PC-9 (cell line): ENCODE measurements at regions not wholly inside any gene's neighbourhood (a gene's known extent, or its start where the extent isn't known, plus 50 kb on each side); places are given as distances from the start of the nearest gene placed in this dataset.

Source experiments
- EZH2 ChIP-seq: fragments of 200-600 bp; sonication (generic); IDR thresholded peaks from 2 replicates; pipeline ENCODE4 v1.8.0; 2017; ENCODE audit warnings: antibody characterized with exemption, low read depth
- TF ChIP-seq, protein P1 (sequence below): fragments of 200-600 bp; sonication (generic); conservative IDR thresholded peaks from 2 replicates; pipeline ENCODE4 v1.6.1; 2017; ENCODE audit warnings: mixed run types, antibody characterized with exemption, mild to moderate bottlenecking, moderate library complexity

DNA sequence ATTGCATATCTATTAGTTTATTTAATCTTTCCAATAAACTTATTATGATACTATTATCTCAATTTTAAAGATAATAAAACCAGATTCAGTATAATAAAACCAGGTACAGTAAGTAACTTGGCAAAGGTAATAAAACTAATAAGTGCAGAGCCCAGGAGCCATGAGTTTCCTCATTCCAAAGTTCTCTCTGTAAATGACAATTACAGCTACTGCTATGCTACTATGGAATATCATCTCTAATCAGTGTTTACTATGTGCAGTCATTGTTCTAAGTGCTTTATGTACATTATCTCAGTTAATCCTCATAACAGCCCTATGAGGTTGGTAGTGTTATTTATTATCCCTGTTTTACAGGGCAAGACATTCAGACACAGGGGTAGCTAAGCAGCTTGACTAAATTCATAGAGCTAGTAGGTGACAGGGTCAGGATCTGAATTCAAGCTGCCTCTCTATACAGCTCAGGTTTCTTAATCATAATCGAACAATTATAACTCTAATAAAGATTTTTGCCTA is 285.0 kb upstream of the PITX2 start:
- no peak for TF ChIP-seq EZH2
- TF ChIP-seq, protein P1, sequence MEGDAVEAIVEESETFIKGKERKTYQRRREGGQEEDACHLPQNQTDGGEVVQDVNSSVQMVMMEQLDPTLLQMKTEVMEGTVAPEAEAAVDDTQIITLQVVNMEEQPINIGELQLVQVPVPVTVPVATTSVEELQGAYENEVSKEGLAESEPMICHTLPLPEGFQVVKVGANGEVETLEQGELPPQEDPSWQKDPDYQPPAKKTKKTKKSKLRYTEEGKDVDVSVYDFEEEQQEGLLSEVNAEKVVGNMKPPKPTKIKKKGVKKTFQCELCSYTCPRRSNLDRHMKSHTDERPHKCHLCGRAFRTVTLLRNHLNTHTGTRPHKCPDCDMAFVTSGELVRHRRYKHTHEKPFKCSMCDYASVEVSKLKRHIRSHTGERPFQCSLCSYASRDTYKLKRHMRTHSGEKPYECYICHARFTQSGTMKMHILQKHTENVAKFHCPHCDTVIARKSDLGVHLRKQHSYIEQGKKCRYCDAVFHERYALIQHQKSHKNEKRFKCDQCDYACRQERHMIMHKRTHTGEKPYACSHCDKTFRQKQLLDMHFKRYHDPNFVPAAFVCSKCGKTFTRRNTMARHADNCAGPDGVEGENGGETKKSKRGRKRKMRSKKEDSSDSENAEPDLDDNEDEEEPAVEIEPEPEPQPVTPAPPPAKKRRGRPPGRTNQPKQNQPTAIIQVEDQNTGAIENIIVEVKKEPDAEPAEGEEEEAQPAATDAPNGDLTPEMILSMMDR = no peak
